ENCODE measurements at regions not wholly inside any gene's neighbourhood (a gene's known extent, or its start where the extent isn't known, plus 50 kb on each side); places are given as distances from the start of the nearest gene placed in this dataset.
"Not testable (repeated sequence)": the region's sequence is repeated elsewhere in the genome, so short reads cannot be mapped to it uniquely, and the experiment has no call there.

DNA sequence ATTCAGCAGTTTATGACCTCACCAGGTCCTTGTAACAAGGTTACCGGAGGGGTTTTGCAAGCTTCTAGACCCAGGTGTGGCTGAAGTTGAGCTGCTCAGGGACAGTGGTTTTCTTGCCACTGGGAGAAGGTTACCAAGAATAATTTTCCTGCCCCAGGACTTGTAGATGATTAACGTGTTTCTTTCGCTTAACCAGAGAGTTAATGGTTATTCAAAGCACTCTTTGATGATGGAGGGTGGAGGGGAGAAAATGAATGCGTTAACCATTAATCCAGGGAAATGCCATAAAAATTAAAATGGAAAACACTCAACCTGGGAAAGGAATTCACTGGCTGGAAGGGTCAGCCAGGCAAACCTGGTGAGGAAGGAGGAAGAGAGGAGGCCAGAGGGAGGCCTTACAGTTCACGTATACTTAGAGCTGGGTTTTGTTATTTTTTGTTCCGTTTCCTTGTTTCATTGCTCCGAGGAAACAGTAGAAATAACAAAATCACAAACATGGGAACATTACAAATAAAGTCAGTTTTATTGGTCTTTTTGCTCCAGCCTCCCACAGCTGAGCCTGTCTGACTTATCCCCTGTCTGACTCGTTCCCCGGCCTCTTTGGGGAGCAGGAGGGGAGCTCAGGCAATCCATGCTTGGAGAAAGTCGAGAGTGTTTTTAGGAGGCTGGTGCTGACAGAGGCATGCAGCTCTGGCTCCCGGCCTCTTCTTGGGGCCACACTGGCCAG lies 207.5 kb upstream of the IRF2BP2 start:
- not testable (repeated sequence) for H3K4me3 ChIP-seq (ENCODE audit: low read depth, low read length, poor library complexity, severe bottlenecking); H3K9me3 ChIP-seq (ENCODE audit: low read length); H3K9ac ChIP-seq (ENCODE audit: low read length); H3K4me2 ChIP-seq (ENCODE audit: low read length); H3K27ac ChIP-seq (ENCODE audit: low read depth, low read length, poor library complexity, severe bottlenecking); H2AFZ ChIP-seq (ENCODE audit: low read length); H3K36me3 ChIP-seq (ENCODE audit: insufficient read depth, low read length); H3F3A ChIP-seq (ENCODE audit: insufficient read depth, low read length); H3K27me3 ChIP-seq (ENCODE audit: insufficient read depth, low read length); H3K9me2 ChIP-seq (ENCODE audit: low read depth, low read length); H3K4me1 ChIP-seq (ENCODE audit: insufficient read depth, low read length, severe bottlenecking); H4K20me1 ChIP-seq (ENCODE audit: insufficient read depth, low read length); H3K79me2 ChIP-seq (ENCODE audit: insufficient read depth, low read length)

DNA sequence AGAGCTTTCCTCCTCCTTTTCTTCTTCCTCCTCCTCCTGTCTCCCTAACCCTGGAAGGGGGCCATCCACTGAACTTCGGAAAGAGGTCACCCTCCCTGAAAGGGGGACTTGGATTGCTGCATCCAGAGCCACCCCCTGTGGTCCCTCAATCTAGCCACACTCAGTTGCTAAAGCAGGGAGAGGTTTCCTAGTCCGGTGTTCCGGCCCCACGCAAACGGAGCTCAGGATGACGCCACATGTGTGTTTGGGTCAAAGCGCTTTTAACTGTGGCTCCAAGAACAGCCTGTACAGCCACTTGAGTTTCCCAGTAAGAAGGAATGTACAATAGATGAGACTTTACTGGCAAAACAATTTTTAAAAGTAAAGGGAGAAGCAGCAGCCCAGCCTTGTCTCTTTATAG lies 206.9 kb upstream of the IRF2BP2 start:
- H3K9ac ChIP-seq (ENCODE audit: low read length); H3K4me3 ChIP-seq (ENCODE audit: low read depth, low read length, poor library complexity, severe bottlenecking); H3K27me3 ChIP-seq (ENCODE audit: insufficient read depth, low read length); H3K9me3 ChIP-seq (ENCODE audit: low read length); H3K9me2 ChIP-seq (ENCODE audit: low read depth, low read length); H3F3A ChIP-seq (ENCODE audit: insufficient read depth, low read length); H3K79me2 ChIP-seq (ENCODE audit: insufficient read depth, low read length); H3K4me2 ChIP-seq (ENCODE audit: low read length); H3K36me3 ChIP-seq (ENCODE audit: insufficient read depth, low read length); H2AFZ ChIP-seq (ENCODE audit: low read length); H3K27ac ChIP-seq (ENCODE audit: low read depth, low read length, poor library complexity, severe bottlenecking); H4K20me1 ChIP-seq (ENCODE audit: insufficient read depth, low read length); H3K4me1 ChIP-seq (ENCODE audit: insufficient read depth, low read length, severe bottlenecking): not testable (repeated sequence)

DNA sequence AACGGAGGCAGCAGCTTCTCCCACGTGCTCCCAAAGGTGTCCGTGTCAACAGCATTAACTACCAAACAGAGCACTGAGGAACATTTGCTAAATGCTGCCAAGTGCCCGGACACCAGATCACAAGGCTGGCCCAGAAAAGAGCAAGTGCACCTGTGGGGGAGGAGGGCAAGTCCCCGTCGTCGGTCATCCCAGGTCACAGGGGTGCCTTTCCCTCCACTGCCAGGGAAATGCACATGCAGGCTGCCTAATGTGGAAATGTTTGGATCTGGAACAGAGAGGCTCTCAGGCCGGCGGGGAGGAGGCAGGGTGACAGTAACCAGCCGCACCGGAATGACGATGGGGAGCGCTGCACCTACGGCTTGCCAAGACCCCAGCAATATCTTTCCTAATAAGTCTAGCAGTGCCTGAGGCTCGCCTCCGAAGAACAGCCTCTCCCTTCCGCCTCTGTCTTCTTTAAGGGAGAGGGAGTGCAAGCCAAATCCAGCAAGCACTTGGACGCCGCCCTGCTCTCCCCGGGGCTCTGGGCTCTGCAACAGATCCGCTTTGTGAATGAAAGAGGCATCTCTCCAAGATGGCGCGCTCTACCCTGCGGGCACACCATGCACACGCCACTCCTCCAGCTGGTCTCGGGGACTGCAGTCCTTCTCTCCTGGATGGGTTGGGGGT lies 206.3 kb upstream of the IRF2BP2 start:
- not testable (repeated sequence) for H3K4me2 ChIP-seq (ENCODE audit: low read length); H3K4me1 ChIP-seq (ENCODE audit: insufficient read depth, low read length, severe bottlenecking); H3K27ac ChIP-seq (ENCODE audit: low read depth, low read length, poor library complexity, severe bottlenecking); H3K79me2 ChIP-seq (ENCODE audit: insufficient read depth, low read length); H2AFZ ChIP-seq (ENCODE audit: low read length); H3K4me3 ChIP-seq (ENCODE audit: low read depth, low read length, poor library complexity, severe bottlenecking); H3K9me3 ChIP-seq (ENCODE audit: low read length); H3K9ac ChIP-seq (ENCODE audit: low read length); H3F3A ChIP-seq (ENCODE audit: insufficient read depth, low read length); H3K9me2 ChIP-seq (ENCODE audit: low read depth, low read length); H3K27me3 ChIP-seq (ENCODE audit: insufficient read depth, low read length); H4K20me1 ChIP-seq (ENCODE audit: insufficient read depth, low read length); H3K36me3 ChIP-seq (ENCODE audit: insufficient read depth, low read length)

DNA sequence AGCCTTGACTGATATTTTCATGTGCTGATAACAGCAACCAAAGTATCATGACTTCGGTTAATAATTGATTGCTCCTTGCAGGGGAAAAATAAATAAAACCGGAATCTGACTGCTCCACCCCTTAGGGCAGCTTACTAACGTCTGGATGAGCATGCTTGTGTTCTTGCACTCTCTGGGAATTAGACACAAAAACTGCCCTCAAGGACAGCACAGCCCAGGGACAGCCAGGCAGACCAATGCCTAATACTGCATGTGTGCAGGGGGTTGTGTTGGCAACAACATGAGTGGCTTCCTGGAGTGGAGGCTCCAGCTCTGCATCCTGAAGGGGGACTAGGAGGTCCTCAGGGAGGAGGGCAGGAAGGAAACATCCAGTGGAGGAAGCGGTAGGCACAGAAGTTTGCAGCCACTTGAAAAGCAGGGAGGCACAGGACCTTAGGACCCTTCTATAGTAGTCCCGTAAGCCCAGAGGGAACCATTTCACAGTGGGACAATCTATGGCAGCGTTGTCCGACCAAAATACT lies 205.4 kb upstream of the IRF2BP2 start:
- H3K36me3 ChIP-seq (ENCODE audit: insufficient read depth, low read length); H3K27ac ChIP-seq (ENCODE audit: low read depth, low read length, poor library complexity, severe bottlenecking); H3K9me2 ChIP-seq (ENCODE audit: low read depth, low read length); H3K79me2 ChIP-seq (ENCODE audit: insufficient read depth, low read length); H3K4me3 ChIP-seq (ENCODE audit: low read depth, low read length, poor library complexity, severe bottlenecking); H3K4me2 ChIP-seq (ENCODE audit: low read length); H3K4me1 ChIP-seq (ENCODE audit: insufficient read depth, low read length, severe bottlenecking); H3K9me3 ChIP-seq (ENCODE audit: low read length); H2AFZ ChIP-seq (ENCODE audit: low read length); H4K20me1 ChIP-seq (ENCODE audit: insufficient read depth, low read length); H3K27me3 ChIP-seq (ENCODE audit: insufficient read depth, low read length); H3K9ac ChIP-seq (ENCODE audit: low read length); H3F3A ChIP-seq (ENCODE audit: insufficient read depth, low read length): not testable (repeated sequence)

DNA sequence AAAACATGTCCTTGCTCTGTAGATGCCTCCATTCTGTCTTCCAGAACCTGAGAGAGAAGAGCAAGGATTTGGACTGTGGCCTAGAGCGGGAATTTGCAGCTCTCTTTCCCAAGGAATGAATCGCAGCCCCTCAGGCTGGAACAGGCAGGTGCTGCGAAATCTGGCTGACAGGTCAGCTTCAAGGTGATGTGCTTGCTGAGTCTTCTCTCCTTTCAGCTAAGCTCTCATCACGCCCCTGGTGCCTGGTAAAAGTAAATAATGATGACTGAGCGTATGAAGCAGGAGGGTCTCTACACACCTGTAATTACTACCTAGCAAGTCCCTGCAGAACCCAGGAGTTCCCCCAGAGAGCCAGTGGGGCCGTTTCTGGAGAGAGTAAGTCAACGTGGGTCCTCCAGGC lies 204.3 kb upstream of the IRF2BP2 start:
- not testable (repeated sequence) for H3K4me1 ChIP-seq (ENCODE audit: insufficient read depth, low read length, severe bottlenecking); H3K9me2 ChIP-seq (ENCODE audit: low read depth, low read length); H3K4me3 ChIP-seq (ENCODE audit: low read depth, low read length, poor library complexity, severe bottlenecking); H3K9ac ChIP-seq (ENCODE audit: low read length); H3K27ac ChIP-seq (ENCODE audit: low read depth, low read length, poor library complexity, severe bottlenecking); H2AFZ ChIP-seq (ENCODE audit: low read length); H3F3A ChIP-seq (ENCODE audit: insufficient read depth, low read length); H3K4me2 ChIP-seq (ENCODE audit: low read length); H3K36me3 ChIP-seq (ENCODE audit: insufficient read depth, low read length); H3K9me3 ChIP-seq (ENCODE audit: low read length); H4K20me1 ChIP-seq (ENCODE audit: insufficient read depth, low read length); H3K27me3 ChIP-seq (ENCODE audit: insufficient read depth, low read length); H3K79me2 ChIP-seq (ENCODE audit: insufficient read depth, low read length)

DNA sequence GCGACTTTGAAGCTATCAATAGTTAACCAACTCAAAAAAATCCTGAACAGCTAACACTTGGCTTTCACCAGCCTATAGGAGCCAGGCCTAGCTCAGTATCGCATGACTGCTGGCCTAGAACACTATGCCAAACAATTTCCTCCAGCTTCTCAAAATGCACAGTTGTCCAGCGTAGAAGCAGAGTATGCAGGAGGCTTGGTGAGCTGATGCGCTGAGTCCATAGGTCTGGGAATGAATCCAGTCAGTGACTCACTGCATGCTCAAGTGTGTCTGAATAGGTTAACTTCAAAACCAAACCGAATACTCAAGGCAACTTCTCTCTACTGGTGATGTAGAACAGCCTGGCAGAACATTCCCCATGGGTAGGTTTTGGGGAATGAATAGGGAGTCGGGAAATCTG lies 201.8 kb upstream of the IRF2BP2 start:
- H3K4me3 ChIP-seq (ENCODE audit: low read depth, low read length, poor library complexity, severe bottlenecking); H4K20me1 ChIP-seq (ENCODE audit: insufficient read depth, low read length); H3F3A ChIP-seq (ENCODE audit: insufficient read depth, low read length); H3K27ac ChIP-seq (ENCODE audit: low read depth, low read length, poor library complexity, severe bottlenecking); H3K9me3 ChIP-seq (ENCODE audit: low read length); H3K4me1 ChIP-seq (ENCODE audit: insufficient read depth, low read length, severe bottlenecking); H3K79me2 ChIP-seq (ENCODE audit: insufficient read depth, low read length); H3K9ac ChIP-seq (ENCODE audit: low read length); H3K4me2 ChIP-seq (ENCODE audit: low read length); H3K9me2 ChIP-seq (ENCODE audit: low read depth, low read length); H2AFZ ChIP-seq (ENCODE audit: low read length); H3K27me3 ChIP-seq (ENCODE audit: insufficient read depth, low read length); H3K36me3 ChIP-seq (ENCODE audit: insufficient read depth, low read length): not testable (repeated sequence)

DNA sequence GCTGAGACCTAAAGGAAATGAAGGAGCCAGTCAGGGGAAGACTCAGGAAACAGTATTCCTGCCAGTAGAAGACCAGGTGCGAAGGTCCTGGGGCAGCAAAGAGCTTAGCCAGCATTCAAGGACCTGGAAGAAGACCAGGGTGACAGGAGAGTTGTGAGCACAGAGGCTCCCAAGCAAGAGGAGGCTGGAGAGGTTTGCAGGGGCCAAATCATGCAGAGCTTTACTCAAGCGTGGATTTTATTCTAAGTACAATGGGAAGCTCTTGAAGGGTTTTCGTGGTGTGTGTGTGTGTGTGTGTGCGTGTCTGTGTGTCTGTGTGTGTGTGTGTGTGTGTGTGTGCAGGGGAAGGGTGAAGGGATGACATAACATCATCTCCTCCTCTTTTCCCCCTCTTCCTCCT lies 200.7 kb upstream of the IRF2BP2 start:
- H3K27ac ChIP-seq (ENCODE audit: low read depth, low read length, poor library complexity, severe bottlenecking); H3K79me2 ChIP-seq (ENCODE audit: insufficient read depth, low read length); H3K4me1 ChIP-seq (ENCODE audit: insufficient read depth, low read length, severe bottlenecking); H3K4me3 ChIP-seq (ENCODE audit: low read depth, low read length, poor library complexity, severe bottlenecking); H3F3A ChIP-seq (ENCODE audit: insufficient read depth, low read length); H3K9me2 ChIP-seq (ENCODE audit: low read depth, low read length); H4K20me1 ChIP-seq (ENCODE audit: insufficient read depth, low read length); H3K9ac ChIP-seq (ENCODE audit: low read length); H3K36me3 ChIP-seq (ENCODE audit: insufficient read depth, low read length); H2AFZ ChIP-seq (ENCODE audit: low read length); H3K4me2 ChIP-seq (ENCODE audit: low read length); H3K27me3 ChIP-seq (ENCODE audit: insufficient read depth, low read length); H3K9me3 ChIP-seq (ENCODE audit: low read length): not testable (repeated sequence)
